ENCODE measurements at regions not wholly inside any gene's neighbourhood (a gene's known extent, or its start where the extent isn't known, plus 50 kb on each side); places are given as distances from the start of the nearest gene placed in this dataset.

GRCh38 chr3:11950576-11950975 lies 53.6 kb upstream of the SYN2 start:
- peaks cover 0 to 4% (median 0%) of the 10 kb centered on the region in 3 donors for H3K4me1 ChIP-seq
- TF ChIP-seq CTCF (IDR thresholded peaks at IDR 0.05) (no peak), POLR2A (IDR thresholded peaks at IDR 0.05) (no peak)
- H3K27me3 ChIP-seq, result peaks cover 0 to 25% (median 0%) of the 10 kb centered on the region in 4 donors
- H3K27ac ChIP-seq, result no peak overlapping the region
- DNase-seq, result no peak
- WGBS, 2 donors, result 20 to 56% methylated on average over 2 of the region's 2 CpGs
- no peak overlapping the region for H3K4me3 ChIP-seq
- intact Hi-C loops (cut with DNase I), result no loop called here
- H3K36me3 ChIP-seq, result no peaks in the 10 kb centered on the region
- no peaks in the 10 kb centered on the region for H3K9me3 ChIP-seq

- no peak for TF ChIP-seq CTCF (IDR thresholded peaks at IDR 0.05)
- TF ChIP-seq POLR2A (IDR thresholded peaks at IDR 0.05), result no peak
- DNase-seq, result no peak
- intact Hi-C loops (cut with DNase I), result no loop called here
- Histone ChIP-seq H3K9me3 (no peaks in the 10 kb centered on the region), H3K36me3 (no peaks in the 10 kb centered on the region), H3K27ac (no peak overlapping the region), H3K27me3 (peaks cover 0 to 14% (median 0%) of the 10 kb centered on the region in 4 donors), H3K4me3 (no peak overlapping the region), H3K4me1 (peaks cover 0 to 4% (median 0%) of the 10 kb centered on the region in 3 donors)
- 59 to 68% methylated on average over 4 of the region's 4 CpGs for WGBS, 2 donors
These were observed 50.8 kb upstream of the SYN2 start for GRCh38 chr3:11953350-11953749.

DNA sequence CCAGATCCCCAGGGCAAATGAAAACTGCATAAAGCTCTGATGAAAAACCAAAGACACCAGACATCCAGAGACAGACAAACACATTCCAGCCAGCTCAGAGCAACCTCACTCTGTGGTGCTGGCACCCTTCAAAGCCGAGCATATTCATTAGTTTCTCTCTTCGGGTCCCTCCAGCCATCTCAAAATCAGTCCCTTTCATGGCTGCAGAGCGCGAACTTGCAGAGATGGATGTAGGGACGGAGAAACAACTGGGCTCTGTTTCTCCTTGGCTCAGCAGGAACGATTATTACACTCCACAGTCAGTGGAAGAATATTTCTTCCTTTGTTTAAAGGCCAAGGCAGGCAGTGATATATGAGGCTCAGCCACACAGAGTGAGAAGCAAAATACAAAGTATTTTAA lies 50.4 kb upstream of the SYN2 start:
- no peak for DNase-seq
- Histone ChIP-seq H3K27ac (no peak overlapping the region), H3K4me1 (peaks cover 0 to 4% (median 0%) of the 10 kb centered on the region in 3 donors), H3K9me3 (no peaks in the 10 kb centered on the region), H3K36me3 (no peaks in the 10 kb centered on the region), H3K4me3 (no peak overlapping the region), H3K27me3 (peaks cover 0 to 10% (median 0%) of the 10 kb centered on the region in 4 donors)
- TF ChIP-seq POLR2A (IDR thresholded peaks at IDR 0.05) (no peak), CTCF (IDR thresholded peaks at IDR 0.05) (no peak)
- WGBS, 2 donors, result 48 to 61% methylated on average over 6 of the region's 6 CpGs
- intact Hi-C loops (cut with DNase I), result no loop called here

- intact Hi-C loops (cut with DNase I), result no loop called here
- no peak for TF ChIP-seq CTCF (IDR thresholded peaks at IDR 0.05)
- TF ChIP-seq POLR2A (IDR thresholded peaks at IDR 0.05), result no peak
- H3K36me3 ChIP-seq, result no peaks in the 10 kb centered on the region
- H3K27ac ChIP-seq, result no peak overlapping the region
- DNase-seq, result no peak
- no peaks in the 10 kb centered on the region for H3K9me3 ChIP-seq
- peaks cover 0 to 9% (median 0%) of the 10 kb centered on the region in 4 donors for H3K27me3 ChIP-seq
- H3K4me1 ChIP-seq, result peaks cover 0 to 4% (median 0%) of the 10 kb centered on the region in 3 donors
- whole genome bisulfite sequencing, 2 donors, result 41 to 49% methylated on average over 8 of the region's 8 CpGs
- H3K4me3 ChIP-seq, result no peak overlapping the region
These were observed 49.8 kb upstream of the SYN2 start for GRCh38 chr3:11954312-11954934.

Small RNA genes in the stretch of these regions (small RNA-seq; reads per million reads assigned to genes)
- gene RN7SL147P, result 0 to 0.15 (median 0) reads per million in 4 donors
